ENCODE measurements at regions not wholly inside any gene's neighbourhood (a gene's known extent, or its start where the extent isn't known, plus 50 kb on each side); places are given as distances from the start of the nearest gene placed in this dataset.
A peak's percentile ranks its signal among the peaks of the same experiment; 100 is the strongest.

GRCh38 chr10:109393425-109393824 is 529.9 kb downstream of the XPNPEP1 start:
- no peak overlapping the region for H3K27ac ChIP-seq
- no peaks in the 10 kb centered on the region for H3K4me1 ChIP-seq (ENCODE audit: insufficient read depth)
- no peak for DNase-seq
- no peaks in the 10 kb centered on the region for H4K20me1 ChIP-seq (ENCODE audit: insufficient read depth)
- H3K4me3 ChIP-seq, result no peak overlapping the region
- WGBS, 2 experiments (ENCODE audit: low coverage in 1 of 2, low lambda C conversion rate in 2 of 2, missing lambda C conversion rate in 2 of 2), result 47 to 53% methylated on average over 3 of the region's 3 CpGs
- H3K9me2 ChIP-seq (ENCODE audit: insufficient read depth), result no peaks in the 10 kb centered on the region
- no peaks in the 10 kb centered on the region for H3K9me3 ChIP-seq (ENCODE audit: low read depth)
- no peaks in the 10 kb centered on the region for H3K36me3 ChIP-seq (ENCODE audit: low read depth)
- no peak overlapping the region for H3K9ac ChIP-seq
- TF ChIP-seq EZH2phosphoT487 (IDR thresholded peaks at IDR 0.05; ENCODE audit: insufficient read depth, low read depth) (no peak), EZH2 (IDR thresholded peaks at IDR 0.05; ENCODE audit: insufficient read depth, poor library complexity, severe bottlenecking) (no peak)
- no peak overlapping the region for H2AFZ ChIP-seq
- no peak overlapping the region for H3K4me2 ChIP-seq (ENCODE audit: unreplicated experiment)
- H3F3A ChIP-seq (ENCODE audit: insufficient read depth), result no peaks in the 10 kb centered on the region
- no peaks in the 10 kb centered on the region; the same call in 1 of the 2 replicates for H3K27me3 ChIP-seq (replicated peaks; ENCODE audit: insufficient read depth)
- in situ Hi-C loops (cut with MboI), result no loop called here
- no peaks in the 10 kb centered on the region for H3K79me2 ChIP-seq (ENCODE audit: insufficient read depth)

- no peaks in the 10 kb centered on the region for H3K27me3 ChIP-seq (replicated peaks; ENCODE audit: insufficient read depth)
- 54 to 55% methylated on average over 3 of the region's 3 CpGs for WGBS, 2 experiments (ENCODE audit: low coverage in 1 of 2, low lambda C conversion rate in 2 of 2, missing lambda C conversion rate in 2 of 2)
- H3K4me2 ChIP-seq (ENCODE audit: unreplicated experiment), result no peak overlapping the region
- H3K9me2 ChIP-seq (ENCODE audit: insufficient read depth), result no peaks in the 10 kb centered on the region
- H3K27ac ChIP-seq, result no peak overlapping the region
- H3K79me2 ChIP-seq (ENCODE audit: insufficient read depth), result no peaks in the 10 kb centered on the region
- no peaks in the 10 kb centered on the region for H3K36me3 ChIP-seq (ENCODE audit: low read depth)
- no peak for DNase-seq
- H3K4me3 ChIP-seq, result no peak overlapping the region
- H3K4me1 ChIP-seq (ENCODE audit: insufficient read depth), result no peaks in the 10 kb centered on the region
- H3K9me3 ChIP-seq (ENCODE audit: low read depth), result no peaks in the 10 kb centered on the region
- no peak overlapping the region for H3K9ac ChIP-seq
- TF ChIP-seq EZH2phosphoT487 (IDR thresholded peaks at IDR 0.05; ENCODE audit: insufficient read depth, low read depth), result no peak
- no peak for TF ChIP-seq EZH2 (IDR thresholded peaks at IDR 0.05; ENCODE audit: insufficient read depth, poor library complexity, severe bottlenecking)
- H2AFZ ChIP-seq, result no peak overlapping the region
- no peaks in the 10 kb centered on the region for H4K20me1 ChIP-seq (ENCODE audit: insufficient read depth)
- in situ Hi-C loops (cut with MboI), result no loop called here
- H3F3A ChIP-seq (ENCODE audit: insufficient read depth), result no peaks in the 10 kb centered on the region
Measured at GRCh38 chr10:109386921-109387320, 536.4 kb downstream of the XPNPEP1 start.

- DNase-seq, result no peak
- Histone ChIP-seq H3K27me3 (replicated peaks; ENCODE audit: insufficient read depth) (no peaks in the 10 kb centered on the region), H3K9me2 (ENCODE audit: insufficient read depth) (no peaks in the 10 kb centered on the region), H3K4me2 (ENCODE audit: unreplicated experiment) (no peak overlapping the region), H4K20me1 (ENCODE audit: insufficient read depth) (no peaks in the 10 kb centered on the region), H3K9me3 (ENCODE audit: low read depth) (no peaks in the 10 kb centered on the region), H3K27ac (no peak overlapping the region), H3K4me3 (no peak overlapping the region), H3K36me3 (ENCODE audit: low read depth) (no peaks in the 10 kb centered on the region), H3K9ac (no peak overlapping the region), H3K79me2 (ENCODE audit: insufficient read depth) (no peaks in the 10 kb centered on the region), H3K4me1 (ENCODE audit: insufficient read depth) (no peaks in the 10 kb centered on the region), H3F3A (ENCODE audit: insufficient read depth) (no peaks in the 10 kb centered on the region), H2AFZ (no peak overlapping the region)
- WGBS, 2 experiments (ENCODE audit: low coverage in 1 of 2, low lambda C conversion rate in 2 of 2, missing lambda C conversion rate in 2 of 2), result 38 to 41% methylated on average over 1 of the region's 1 CpG
- no peak for TF ChIP-seq EZH2 (IDR thresholded peaks at IDR 0.05; ENCODE audit: insufficient read depth, poor library complexity, severe bottlenecking)
- no peak for TF ChIP-seq EZH2phosphoT487 (IDR thresholded peaks at IDR 0.05; ENCODE audit: insufficient read depth, low read depth)
- in situ Hi-C loops (cut with MboI), result no loop called here
Measured at GRCh38 chr10:109386101-109386500, 537.2 kb downstream of the XPNPEP1 start.

GRCh38 chr10:109379186-109379585 is 544.1 kb downstream of the XPNPEP1 start:
- H3K9ac ChIP-seq, result no peak overlapping the region
- H3K27me3 ChIP-seq (replicated peaks; ENCODE audit: insufficient read depth), result no peaks in the 10 kb centered on the region
- WGBS, 2 experiments (ENCODE audit: low coverage in 1 of 2, low lambda C conversion rate in 2 of 2, missing lambda C conversion rate in 2 of 2), result 16 to 18% methylated on average over 2 of the region's 2 CpGs
- no peaks in the 10 kb centered on the region for H3K36me3 ChIP-seq (ENCODE audit: low read depth)
- H3K79me2 ChIP-seq (ENCODE audit: insufficient read depth), result no peaks in the 10 kb centered on the region
- H3F3A ChIP-seq (ENCODE audit: insufficient read depth), result peaks cover 6% of the 10 kb centered on the region; the same call in 1 of the 2 replicates
- DNase-seq, result peak; percentile 45
- TF ChIP-seq EZH2phosphoT487 (IDR thresholded peaks at IDR 0.05; ENCODE audit: insufficient read depth, low read depth), result no peak
- TF ChIP-seq EZH2 (IDR thresholded peaks at IDR 0.05; ENCODE audit: insufficient read depth, poor library complexity, severe bottlenecking), result no peak
- no peaks in the 10 kb centered on the region for H3K9me2 ChIP-seq (ENCODE audit: insufficient read depth)
- H3K4me1 ChIP-seq (ENCODE audit: insufficient read depth), result peaks cover 11% of the 10 kb centered on the region
- H3K27ac ChIP-seq, result no peak overlapping the region
- H3K4me3 ChIP-seq, result no peak overlapping the region
- peak overlapping the region; percentile 1 for H3K4me2 ChIP-seq (ENCODE audit: unreplicated experiment)
- H2AFZ ChIP-seq, result peak overlapping the region; percentile 13; the same call in 1 of the 2 replicates
- in situ Hi-C loops (cut with MboI), result no loop called here
- no peaks in the 10 kb centered on the region for H3K9me3 ChIP-seq (ENCODE audit: low read depth)
- H4K20me1 ChIP-seq (ENCODE audit: insufficient read depth), result no peaks in the 10 kb centered on the region

GRCh38 chr10:109374215-109374614 is 549.1 kb downstream of the XPNPEP1 start:
- TF ChIP-seq EZH2phosphoT487 (IDR thresholded peaks at IDR 0.05; ENCODE audit: insufficient read depth, low read depth), result no peak
- no peak for TF ChIP-seq EZH2 (IDR thresholded peaks at IDR 0.05; ENCODE audit: insufficient read depth, poor library complexity, severe bottlenecking)
- Histone ChIP-seq H3K9ac (no peak overlapping the region), H3K4me3 (no peak overlapping the region), H3K9me2 (ENCODE audit: insufficient read depth) (no peaks in the 10 kb centered on the region), H3K27ac (peak overlapping the region; percentile 41), H3K4me2 (ENCODE audit: unreplicated experiment) (peak overlapping the region; percentile 14), H3K9me3 (ENCODE audit: low read depth) (no peaks in the 10 kb centered on the region), H2AFZ (no peak overlapping the region), H4K20me1 (ENCODE audit: insufficient read depth) (no peaks in the 10 kb centered on the region), H3K27me3 (replicated peaks; ENCODE audit: insufficient read depth) (no peaks in the 10 kb centered on the region), H3K79me2 (ENCODE audit: insufficient read depth) (no peaks in the 10 kb centered on the region), H3K36me3 (ENCODE audit: low read depth) (no peaks in the 10 kb centered on the region), H3K4me1 (ENCODE audit: insufficient read depth) (peaks cover 16% of the 10 kb centered on the region), H3F3A (ENCODE audit: insufficient read depth) (peaks cover 13% of the 10 kb centered on the region)
- in situ Hi-C loops (cut with MboI), result no loop called here
- WGBS, 2 experiments (ENCODE audit: low coverage in 1 of 2, low lambda C conversion rate in 2 of 2, missing lambda C conversion rate in 2 of 2), result 2 to 6% methylated on average over 1 of the region's 1 CpG
- DNase-seq, result peak; percentile 87

Data from GM23248 (cell line).